Activated naive CD8-positive, alpha-beta T cell (primary cell): ENCODE measurements at regions not wholly inside any gene's neighbourhood (a gene's known extent, or its start where the extent isn't known, plus 50 kb on each side); places are given as distances from the start of the nearest gene placed in this dataset.

Source experiments
- H3K27ac Mint-ChIP-seq: one replicate; pipeline ENCODE4 v1.8.0; 2021; ENCODE audit warnings: mixed read lengths
- H3K27me3 Mint-ChIP-seq: one replicate; pipeline ENCODE4 v1.8.0; 2021; ENCODE audit warnings: mixed read lengths
- H3K36me3 Mint-ChIP-seq: one replicate; pipeline ENCODE4 v1.8.0; 2021; ENCODE audit warnings: mixed read lengths
- H3K4me1 Mint-ChIP-seq: one replicate; pipeline ENCODE4 v1.8.0; 2021; ENCODE audit warnings: low read depth, mixed read lengths
- H3K4me3 Mint-ChIP-seq: one replicate; pipeline ENCODE4 v1.8.0; 2021; ENCODE audit warnings: mild to moderate bottlenecking, mixed read lengths
- H3K9me3 Mint-ChIP-seq: one replicate; pipeline ENCODE4 v1.8.0; 2021; ENCODE audit warnings: low read depth, mixed read lengths

GRCh38 chr11:128345316-128345715 is 242.0 kb downstream of the ETS1 start:
- H3K4me3 Mint-ChIP-seq = peak overlapping the region; percentile 8
- no peaks in the 10 kb centered on the region for H3K27me3 Mint-ChIP-seq

GRCh38 chr11:128343870-128344269 is 243.5 kb downstream of the ETS1 start:
- Mint-ChIP-seq H3K9me3 (peaks cover 4% of the 10 kb centered on the region), H3K27me3 (no peaks in the 10 kb centered on the region), H3K4me1 (peaks cover 86% of the 10 kb centered on the region), H3K27ac (peak overlapping the region; percentile 94), H3K4me3 (peak overlapping the region; percentile 45), H3K36me3 (peaks cover 6% of the 10 kb centered on the region)

More at GRCh38 chr11:128345316-128345715, 242.0 kb downstream of the ETS1 start:
- Mint-ChIP-seq H3K27ac (peak overlapping the region; percentile 58), H3K36me3 (peaks cover 6% of the 10 kb centered on the region), H3K4me1 (peaks cover 86% of the 10 kb centered on the region), H3K9me3 (peaks cover 4% of the 10 kb centered on the region)

DNA sequence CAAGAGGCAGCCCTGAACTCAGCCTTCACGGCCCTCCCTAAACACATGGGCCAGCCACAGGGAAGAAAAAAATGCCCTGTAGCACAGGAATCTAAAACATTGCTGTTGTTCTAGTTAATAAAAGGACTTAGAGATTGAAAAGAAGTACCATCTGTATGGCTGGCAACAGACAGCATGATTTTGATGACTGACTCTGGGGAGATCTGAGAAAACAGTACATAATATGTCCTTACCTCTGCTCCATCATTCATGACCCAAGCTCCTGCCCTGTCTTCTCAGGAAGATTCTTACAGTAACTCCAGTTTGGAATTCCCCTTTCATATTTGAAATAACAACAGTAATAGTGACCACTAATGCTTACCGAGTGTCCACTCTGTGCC is 244.2 kb downstream of the ETS1 start:
- Mint-ChIP-seq H3K27me3 (no peaks in the 10 kb centered on the region), H3K4me3 (peak overlapping the region; percentile 76)

GRCh38 chr11:128342511-128343134 is 244.7 kb downstream of the ETS1 start:
- H3K27ac Mint-ChIP-seq = peak overlapping the region; percentile 94
- H3K4me3 Mint-ChIP-seq = peak overlapping the region; percentile 76
- H3K9me3 Mint-ChIP-seq = peaks cover 7% of the 10 kb centered on the region
- no peaks in the 10 kb centered on the region for H3K27me3 Mint-ChIP-seq
- peaks cover 91% of the 10 kb centered on the region for H3K4me1 Mint-ChIP-seq
- H3K36me3 Mint-ChIP-seq = peaks cover 6% of the 10 kb centered on the region

More for the DNA sequence above, 244.2 kb downstream of the ETS1 start:
- Mint-ChIP-seq H3K9me3 (peaks cover 4% of the 10 kb centered on the region), H3K36me3 (peaks cover 6% of the 10 kb centered on the region), H3K27ac (peak overlapping the region; percentile 94), H3K4me1 (peaks cover 89% of the 10 kb centered on the region)

DNA sequence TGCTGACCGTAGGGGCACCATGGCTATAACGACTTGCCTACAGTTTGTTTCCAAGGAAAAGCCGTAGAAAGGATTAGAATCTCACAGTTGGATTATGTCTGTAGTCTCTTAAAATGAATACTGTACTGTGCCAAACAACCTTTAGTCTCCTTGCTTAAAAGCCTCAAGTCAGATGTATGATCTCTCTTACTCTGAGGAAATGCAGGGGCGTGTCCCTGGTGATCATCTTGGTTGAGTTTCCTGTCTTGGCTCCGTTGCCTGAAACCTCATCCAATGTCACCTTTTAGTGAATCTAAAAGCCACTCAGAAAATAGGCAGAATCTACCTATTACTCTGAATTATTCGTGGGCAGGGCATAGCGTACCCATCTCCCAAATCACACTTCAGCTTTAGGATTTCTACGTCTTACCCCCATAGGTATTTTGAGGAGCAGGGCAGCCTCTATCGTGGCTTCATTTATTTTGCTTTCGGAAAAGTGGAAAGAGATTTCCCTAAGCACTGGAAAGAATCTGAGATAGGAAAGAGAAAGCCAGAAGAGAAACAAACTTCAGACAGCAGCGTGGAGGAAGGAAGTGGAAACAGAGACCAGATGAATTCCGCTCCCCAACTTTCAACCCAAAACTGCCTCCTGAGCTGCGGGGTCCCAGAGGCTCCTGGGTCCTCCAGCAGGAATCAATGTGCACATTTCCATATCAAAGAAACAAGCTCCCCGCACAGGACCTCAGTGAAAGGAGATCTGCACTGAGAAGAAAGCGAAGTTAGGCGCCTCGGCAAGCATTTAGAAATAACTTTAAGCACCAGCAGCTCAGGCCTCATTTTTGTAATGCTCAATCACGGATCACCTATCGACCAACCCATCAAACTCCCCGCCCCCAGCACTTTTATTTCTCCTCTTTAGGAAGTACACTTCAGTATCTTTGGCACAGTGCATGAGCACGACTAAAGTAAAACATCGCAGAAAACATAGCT is 245.8 kb downstream of the ETS1 start:
- Mint-ChIP-seq H3K4me1 (peaks cover 89% of the 10 kb centered on the region), H3K9me3 (peaks cover 10% of the 10 kb centered on the region), H3K36me3 (peaks cover 6% of the 10 kb centered on the region), H3K27ac (peak overlapping the region; percentile 94), H3K27me3 (no peaks in the 10 kb centered on the region), H3K4me3 (peak overlapping the region; percentile 76)

GRCh38 chr11:128339792-128340191 is 247.6 kb downstream of the ETS1 start:
- Mint-ChIP-seq H3K4me1 (peaks cover 78% of the 10 kb centered on the region), H3K36me3 (peaks cover 4% of the 10 kb centered on the region), H3K27ac (peak overlapping the region; percentile 99), H3K9me3 (peaks cover 10% of the 10 kb centered on the region), H3K4me3 (peak overlapping the region; percentile 72), H3K27me3 (no peaks in the 10 kb centered on the region)

GRCh38 chr11:128338811-128339210 is 248.5 kb downstream of the ETS1 start:
- Mint-ChIP-seq H3K27me3 (no peaks in the 10 kb centered on the region), H3K9me3 (peaks cover 6% of the 10 kb centered on the region), H3K4me3 (no peak overlapping the region), H3K4me1 (peaks cover 80% of the 10 kb centered on the region), H3K36me3 (no peaks in the 10 kb centered on the region), H3K27ac (peak overlapping the region; percentile 99)

GRCh38 chr11:128336203-128336602 is 251.2 kb downstream of the ETS1 start:
- Mint-ChIP-seq H3K9me3 (peaks cover 6% of the 10 kb centered on the region), H3K36me3 (no peaks in the 10 kb centered on the region), H3K4me1 (peaks cover 63% of the 10 kb centered on the region), H3K4me3 (no peak overlapping the region), H3K27me3 (no peaks in the 10 kb centered on the region), H3K27ac (no peak overlapping the region)

DNA sequence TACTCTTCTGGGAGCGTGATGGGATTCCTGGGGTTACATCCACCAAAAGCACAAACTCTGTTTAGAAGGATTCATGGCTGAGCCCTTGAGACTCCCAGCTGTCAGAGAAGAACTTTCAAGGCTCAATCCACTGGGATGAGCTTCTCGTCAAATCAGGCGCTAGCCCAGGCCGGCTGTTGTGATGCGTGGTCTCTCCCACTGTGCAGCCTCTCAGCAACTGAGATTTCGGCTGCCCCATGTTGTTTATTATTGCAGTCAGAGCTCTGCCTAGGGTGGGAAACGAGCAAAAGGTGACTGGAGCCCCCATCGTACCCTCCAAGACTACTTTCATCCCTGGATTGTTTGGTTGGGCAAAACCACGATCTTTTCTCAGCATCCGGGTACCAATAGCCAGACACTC is 251.6 kb downstream of the ETS1 start:
- Mint-ChIP-seq H3K4me1 (peaks cover 64% of the 10 kb centered on the region), H3K36me3 (no peaks in the 10 kb centered on the region), H3K27ac (no peak overlapping the region), H3K9me3 (peaks cover 6% of the 10 kb centered on the region), H3K4me3 (no peak overlapping the region), H3K27me3 (no peaks in the 10 kb centered on the region)

GRCh38 chr11:128334311-128335044 is 252.9 kb downstream of the ETS1 start:
- peaks cover 6% of the 10 kb centered on the region for H3K9me3 Mint-ChIP-seq
- no peaks in the 10 kb centered on the region for H3K36me3 Mint-ChIP-seq
- no peaks in the 10 kb centered on the region for H3K27me3 Mint-ChIP-seq
- H3K4me3 Mint-ChIP-seq = no peak overlapping the region
- H3K27ac Mint-ChIP-seq = peak overlapping the region; percentile 55
- H3K4me1 Mint-ChIP-seq = peaks cover 64% of the 10 kb centered on the region

- Mint-ChIP-seq H3K36me3 (peaks cover 4% of the 10 kb centered on the region), H3K4me3 (no peak overlapping the region), H3K27ac (peak overlapping the region; percentile 99), H3K9me3 (no peaks in the 10 kb centered on the region), H3K27me3 (no peaks in the 10 kb centered on the region), H3K4me1 (peaks cover 71% of the 10 kb centered on the region)
These were observed 256.0 kb downstream of the ETS1 start for GRCh38 chr11:128331317-128331716.

DNA sequence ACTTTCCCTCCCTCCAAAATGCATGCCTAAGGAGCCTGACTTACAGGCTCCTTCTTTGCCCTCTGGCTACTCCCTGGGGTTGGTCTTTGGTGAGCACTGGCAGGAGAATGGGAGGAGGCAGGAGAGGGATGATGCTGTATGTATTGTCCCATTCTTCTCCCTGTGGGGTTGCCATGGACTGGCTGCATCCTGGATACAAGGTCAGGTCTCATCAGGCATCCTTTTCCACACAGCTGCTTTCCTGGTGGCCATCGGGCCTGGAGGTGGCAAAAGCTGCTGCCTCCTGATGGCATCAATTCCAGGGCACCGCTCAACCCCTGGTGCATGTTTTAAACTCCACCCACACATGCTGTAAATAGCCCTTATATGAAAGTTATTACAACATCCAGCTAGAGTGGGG is 257.2 kb downstream of the ETS1 start:
- no peaks in the 10 kb centered on the region for H3K27me3 Mint-ChIP-seq
- H3K4me1 Mint-ChIP-seq = peaks cover 78% of the 10 kb centered on the region
- peaks cover 4% of the 10 kb centered on the region for H3K36me3 Mint-ChIP-seq
- peak overlapping the region; percentile 99 for H3K27ac Mint-ChIP-seq
- peak overlapping the region; percentile 17 for H3K4me3 Mint-ChIP-seq
- H3K9me3 Mint-ChIP-seq = no peaks in the 10 kb centered on the region

DNA sequence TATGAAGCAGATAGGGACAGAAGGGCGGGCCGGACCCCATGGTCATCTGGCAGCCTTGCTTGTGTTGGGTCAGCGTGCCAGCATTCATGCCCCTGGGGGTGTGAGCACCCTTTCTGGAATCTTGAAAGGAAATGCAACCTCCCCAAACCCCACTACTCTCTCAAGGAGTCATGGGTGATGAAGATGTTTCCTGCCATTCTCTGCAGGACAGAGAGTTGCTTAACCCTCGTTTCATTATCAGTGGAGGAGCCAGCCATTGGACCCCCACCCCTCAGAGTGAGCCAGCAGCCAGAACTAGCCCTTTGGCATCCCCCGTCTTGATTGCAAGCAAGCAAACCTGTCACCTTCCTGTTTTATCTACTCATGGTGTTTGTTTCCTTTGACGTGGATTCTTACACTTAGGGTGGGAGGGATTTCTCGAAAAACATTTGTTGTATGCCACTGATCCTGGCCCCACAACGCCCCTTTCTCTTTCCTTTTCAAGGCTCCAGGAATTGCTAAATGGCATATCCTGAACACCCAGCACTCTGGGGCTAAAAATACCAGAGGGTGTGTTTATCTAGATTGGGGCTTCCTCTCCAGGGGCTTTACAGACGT is 258.3 kb downstream of the ETS1 start:
- Mint-ChIP-seq H3K4me3 (peak overlapping the region; percentile 17), H3K27me3 (no peaks in the 10 kb centered on the region), H3K9me3 (no peaks in the 10 kb centered on the region), H3K4me1 (peaks cover 82% of the 10 kb centered on the region), H3K27ac (peak overlapping the region; percentile 99), H3K36me3 (peaks cover 4% of the 10 kb centered on the region)

DNA sequence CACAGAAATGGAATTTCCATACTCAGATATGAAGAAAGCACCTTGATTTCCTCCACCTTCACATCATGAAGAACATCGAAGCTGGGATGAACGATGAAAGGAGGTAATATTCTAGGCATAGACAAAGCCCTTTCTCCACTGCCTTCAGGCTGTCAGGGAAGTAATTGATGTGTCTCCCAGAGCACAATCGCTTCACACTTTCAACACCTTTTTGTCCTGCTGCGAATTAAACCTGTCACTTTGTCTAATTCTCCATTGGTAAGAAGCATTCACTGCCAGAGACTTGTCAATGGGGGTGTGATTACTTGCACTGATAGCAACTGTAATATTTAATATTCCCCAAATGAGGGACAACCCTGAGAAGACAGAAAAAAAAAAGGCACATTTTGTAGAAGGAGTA is 260.1 kb downstream of the ETS1 start:
- H3K9me3 Mint-ChIP-seq = no peaks in the 10 kb centered on the region
- H3K4me1 Mint-ChIP-seq = peaks cover 93% of the 10 kb centered on the region
- H3K36me3 Mint-ChIP-seq = peaks cover 4% of the 10 kb centered on the region
- peak overlapping the region; percentile 48 for H3K4me3 Mint-ChIP-seq
- H3K27ac Mint-ChIP-seq = peak overlapping the region; percentile 99
- no peaks in the 10 kb centered on the region for H3K27me3 Mint-ChIP-seq
